GM19043 (cell line): ENCODE measurements at regions not wholly inside any gene's neighbourhood (a gene's known extent, or its start where the extent isn't known, plus 50 kb on each side); places are given as distances from the start of the nearest gene placed in this dataset.
A peak's percentile ranks its signal among the peaks of the same experiment; 100 is the strongest.

Experiments
- ATAC-seq: cut with Tn5 transposase; IDR thresholded peaks from one replicate; pipeline ENCODE4 v1.9.1; 2021; ENCODE audit warnings: low read depth; ENCODE audit not compliant: unreplicated experiment

DNA sequence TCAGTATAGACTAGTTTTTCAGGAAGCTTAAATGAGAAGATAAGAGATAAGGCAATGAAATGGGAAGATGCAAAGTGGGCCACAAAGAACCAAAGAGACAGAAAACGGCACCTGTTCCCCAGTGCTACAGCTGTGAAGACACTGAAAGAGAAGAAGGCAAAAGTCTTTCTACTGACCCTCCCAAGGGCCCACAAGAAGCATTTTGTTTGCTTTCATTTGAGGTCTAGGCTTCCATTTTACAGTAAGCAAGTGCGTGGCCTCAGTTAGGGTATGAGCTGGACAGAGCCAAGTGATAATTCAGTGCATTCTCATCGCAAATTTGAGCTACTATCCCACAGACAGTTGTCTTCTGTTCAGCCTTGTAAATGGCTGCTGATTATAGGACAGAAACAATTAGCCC is 53.4 kb upstream of the STK17B start:
- no peak for ATAC-seq

DNA sequence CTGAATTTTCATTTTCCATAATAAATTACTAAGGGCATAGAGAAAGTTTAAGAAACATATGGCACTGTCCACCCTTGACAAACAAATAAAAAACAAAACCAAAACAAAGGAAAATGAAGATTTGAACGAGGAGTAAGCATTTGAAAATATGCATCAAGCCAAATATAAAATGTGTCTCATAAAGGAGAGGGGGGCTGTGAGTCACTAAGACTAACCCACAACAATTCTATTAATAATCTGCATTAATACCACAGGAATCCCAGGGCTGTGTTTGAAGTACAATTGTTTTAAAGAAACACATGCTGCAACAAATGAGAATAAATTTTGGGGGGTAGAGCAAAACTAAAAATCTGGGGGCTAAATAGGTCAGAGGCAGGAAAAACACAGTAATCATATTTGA is 53.8 kb upstream of the STK17B start:
- no peak for ATAC-seq

DNA sequence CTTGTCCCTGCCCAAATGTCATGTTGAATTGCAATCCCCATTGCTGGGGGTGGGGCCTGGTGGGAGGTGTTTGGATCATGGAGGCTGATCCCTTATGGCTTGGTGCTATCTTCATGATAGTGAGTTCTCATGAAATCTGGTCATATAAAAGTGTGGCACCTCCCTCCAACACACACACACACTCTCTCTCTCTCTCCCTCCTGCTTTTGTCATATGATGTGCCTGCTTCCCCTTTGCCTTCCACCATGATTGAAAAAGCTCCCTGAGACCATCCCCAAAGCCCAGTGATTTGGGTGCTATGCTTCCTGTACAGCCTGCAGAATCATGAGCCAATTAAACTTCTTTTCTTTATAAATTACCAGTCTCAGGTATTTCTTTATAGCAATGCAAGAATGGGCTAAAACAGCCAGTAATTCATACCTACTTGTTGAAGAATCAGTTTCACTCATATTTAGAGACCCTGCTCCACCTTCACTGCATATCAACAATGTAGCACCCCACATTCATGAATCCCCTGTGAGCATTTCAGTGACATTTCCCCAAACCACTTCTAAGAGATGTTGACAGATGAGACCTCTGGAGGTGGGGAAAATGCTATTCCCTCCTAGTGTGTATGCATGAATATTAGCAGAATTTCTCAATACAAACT is 54.8 kb upstream of the STK17B start:
- ATAC-seq: no peak

- ATAC-seq: no peak
Measured at GRCh38 chr2:196226707-196227065, 55.3 kb upstream of the STK17B start.

GRCh38 chr2:196229013-196229412 is 57.6 kb upstream of the STK17B start:
- ATAC-seq: no peak

DNA sequence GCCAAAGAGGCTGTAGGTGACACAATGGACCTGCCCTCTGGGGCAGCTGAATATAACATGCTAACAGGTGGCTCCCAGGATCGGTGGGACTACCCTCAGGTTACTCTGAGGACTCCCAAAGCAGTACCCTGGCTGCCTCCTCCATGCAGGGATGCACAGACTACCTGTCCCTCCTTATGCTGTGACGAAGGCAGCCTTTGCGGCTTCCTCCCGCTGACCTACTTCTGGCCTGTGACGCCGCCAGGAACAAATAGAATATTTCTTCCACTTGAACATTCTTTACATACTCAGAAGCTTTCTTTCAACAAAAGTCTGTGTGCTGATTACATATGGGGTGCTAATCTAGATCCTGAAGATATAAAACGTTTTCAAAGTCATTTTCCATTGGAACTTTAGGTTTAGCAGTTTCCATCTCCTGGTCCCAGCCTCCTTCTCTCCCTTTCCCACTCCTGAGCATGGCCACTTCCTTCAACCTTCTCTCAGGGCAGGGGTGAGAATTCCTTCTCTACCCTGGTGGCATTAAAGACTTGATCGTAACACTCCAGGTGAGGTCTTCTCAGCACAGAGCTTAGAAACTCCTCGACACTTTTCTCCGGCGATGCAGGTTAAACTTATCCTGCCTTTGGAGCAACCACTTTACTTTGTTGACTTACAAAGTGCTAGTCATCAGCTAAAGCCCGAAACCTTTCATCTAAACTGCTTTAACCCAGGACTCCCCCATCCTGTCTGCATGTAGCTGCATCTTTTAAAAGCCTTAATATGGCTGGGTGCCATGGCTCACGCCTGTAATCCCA is 58.9 kb upstream of the STK17B start:
- no peak for ATAC-seq

DNA sequence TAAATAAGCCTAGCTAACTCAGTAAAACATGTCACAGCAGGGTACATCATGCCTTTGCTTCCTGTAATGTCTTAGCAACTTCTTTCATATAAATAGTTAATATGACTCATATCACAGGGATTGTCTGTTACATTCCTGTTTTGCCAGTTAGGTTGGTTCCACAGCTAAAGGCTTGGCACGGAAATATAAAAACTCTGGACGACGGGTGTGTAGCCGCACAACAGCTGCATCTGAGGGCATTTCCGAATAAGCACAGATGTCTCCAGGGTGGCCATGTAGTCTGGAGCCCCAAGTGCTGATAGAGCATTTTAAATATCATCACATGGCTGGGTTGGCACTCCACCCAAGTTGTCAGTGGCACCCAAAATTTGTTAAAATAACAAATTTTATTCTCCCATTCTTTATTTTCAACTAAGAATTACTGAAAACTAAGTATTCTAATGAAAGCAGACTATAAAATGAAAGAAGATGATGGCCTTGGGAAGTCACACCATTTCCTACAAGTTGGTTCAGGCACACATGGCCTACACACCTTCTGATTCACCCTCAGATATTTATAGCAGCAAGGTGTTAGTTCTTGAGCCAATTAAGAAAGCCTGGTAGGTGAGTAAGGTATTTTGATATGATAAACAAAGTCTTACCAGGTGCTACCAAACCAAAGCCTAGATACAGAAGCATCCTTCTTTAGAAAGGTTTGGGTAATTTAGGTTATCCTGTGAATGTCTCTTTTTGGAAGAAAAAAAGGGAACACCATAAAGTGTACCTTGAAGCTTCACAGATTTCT is 61.8 kb upstream of the STK17B start:
- peak; percentile 25 for ATAC-seq

GRCh38 chr2:196233805-196234475 is 62.6 kb upstream of the STK17B start:
- ATAC-seq: peak; percentile 90

GRCh38 chr2:196234672-196235071 is 63.3 kb upstream of the STK17B start:
- no peak for ATAC-seq

GRCh38 chr2:196238836-196239380 is 67.5 kb upstream of the STK17B start:
- ATAC-seq: no peak

GRCh38 chr2:196239622-196240587 is 68.5 kb upstream of the STK17B start:
- ATAC-seq: peak; percentile 82

- no peak for ATAC-seq
Measured at GRCh38 chr2:196241175-196241574, 69.8 kb upstream of the STK17B start.

- ATAC-seq: peak; percentile 78
Measured at GRCh38 chr2:196242131-196242620, 70.8 kb upstream of the STK17B start.

- ATAC-seq: no peak
Measured at GRCh38 chr2:196244516-196244915, 73.1 kb upstream of the STK17B start.

DNA sequence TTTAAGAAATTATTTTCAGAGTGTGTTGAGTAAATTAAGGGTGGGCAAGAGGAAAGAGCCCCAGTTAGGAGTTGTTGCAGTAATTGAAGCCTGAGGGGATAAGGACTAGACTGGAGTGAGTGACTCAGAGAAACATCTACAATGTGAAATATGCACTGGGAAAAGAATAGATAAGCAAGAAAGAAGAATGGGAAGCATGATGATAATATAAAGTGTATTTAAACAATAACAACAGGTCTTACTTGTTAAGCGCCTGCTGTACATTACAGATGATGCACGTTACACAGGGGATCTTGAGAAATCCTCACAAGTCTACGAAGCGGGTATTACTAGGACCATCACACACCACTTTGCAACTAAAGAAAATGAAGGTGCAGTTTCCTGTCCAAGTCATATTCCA is 73.6 kb upstream of the STK17B start:
- no peak for ATAC-seq

GRCh38 chr2:196245378-196246140 is 74.2 kb upstream of the STK17B start:
- no peak for ATAC-seq

GRCh38 chr2:196247114-196247975 is 76.0 kb upstream of the STK17B start:
- ATAC-seq: no peak

DNA sequence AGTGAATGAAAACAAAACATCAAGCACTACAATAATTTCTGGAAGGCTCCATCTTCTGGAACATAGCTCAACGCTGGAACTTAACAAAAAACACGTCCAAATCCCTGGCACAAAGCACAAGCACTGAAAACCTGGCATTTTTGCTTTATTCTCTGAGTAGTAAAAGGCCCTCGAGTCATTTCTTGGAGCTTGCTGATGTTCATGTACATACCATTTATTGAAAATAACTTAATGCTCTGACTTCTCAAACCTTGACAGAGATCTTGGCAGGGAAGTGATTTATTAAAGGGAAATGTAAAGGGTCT is 76.5 kb upstream of the STK17B start:
- no peak for ATAC-seq
